ENCODE measurements at regions not wholly inside any gene's neighbourhood (a gene's known extent, or its start where the extent isn't known, plus 50 kb on each side); places are given as distances from the start of the nearest gene placed in this dataset.
"Not testable (repeated sequence)": the region's sequence is repeated elsewhere in the genome, so short reads cannot be mapped to it uniquely, and the experiment has no call there.

- DNase-seq (ENCODE audit: low read depth in 4 of 4, low spot score in 2 of 4), result no peak
Observed at GRCh38 chr10:83706952-83707582, 432.2 kb upstream of the GHITM start.

- DNase-seq (ENCODE audit: low read depth in 4 of 4, low spot score in 2 of 4), result no peak
Observed at GRCh38 chr10:83713423-83713822, 425.9 kb upstream of the GHITM start.

- DNase-seq (ENCODE audit: low read depth in 4 of 4, low spot score in 2 of 4), result no peak
Observed at GRCh38 chr10:83723080-83723479, 416.2 kb upstream of the GHITM start.

- no peak for DNase-seq (ENCODE audit: low read depth in 4 of 4, low spot score in 2 of 4)
Observed at GRCh38 chr10:83724471-83725241, 414.7 kb upstream of the GHITM start.

GRCh38 chr10:83725567-83725966, 413.7 kb upstream of the GHITM start:
- no peak for DNase-seq (ENCODE audit: low read depth in 4 of 4, low spot score in 2 of 4)

GRCh38 chr10:83734278-83734677, 405.0 kb upstream of the GHITM start:
- no peak for DNase-seq (ENCODE audit: low read depth in 4 of 4, low spot score in 2 of 4)

GRCh38 chr10:83736008-83736407, 403.3 kb upstream of the GHITM start:
- DNase-seq (ENCODE audit: low read depth in 4 of 4, low spot score in 2 of 4), result no peak

GRCh38 chr10:83750604-83751003, 388.7 kb upstream of the GHITM start:
- DNase-seq (ENCODE audit: low read depth in 4 of 4, low spot score in 2 of 4), result no peak

- no peak for DNase-seq (ENCODE audit: low read depth in 4 of 4, low spot score in 2 of 4)
Observed at GRCh38 chr10:83753490-83753889, 385.8 kb upstream of the GHITM start.

- no peak for DNase-seq (ENCODE audit: low read depth in 4 of 4, low spot score in 2 of 4)
Observed at GRCh38 chr10:83754857-83755256, 384.5 kb upstream of the GHITM start.

- no peak for DNase-seq (ENCODE audit: low read depth in 4 of 4, low spot score in 2 of 4)
Observed at GRCh38 chr10:83760142-83760541, 379.2 kb upstream of the GHITM start.

- no peak for DNase-seq (ENCODE audit: low read depth in 4 of 4, low spot score in 2 of 4)
Observed at GRCh38 chr10:83764666-83765065, 374.6 kb upstream of the GHITM start.

- no peak for DNase-seq (ENCODE audit: low read depth in 4 of 4, low spot score in 2 of 4)
Observed at GRCh38 chr10:83765731-83766130, 373.6 kb upstream of the GHITM start.

GRCh38 chr10:83769281-83769820, 370.0 kb upstream of the GHITM start:
- no peak for DNase-seq (ENCODE audit: low read depth in 4 of 4, low spot score in 2 of 4)

GRCh38 chr10:83786701-83787100, 352.6 kb upstream of the GHITM start:
- DNase-seq (ENCODE audit: low read depth in 4 of 4, low spot score in 2 of 4), result not testable (repeated sequence)

GRCh38 chr10:83801983-83802382, 337.3 kb upstream of the GHITM start:
- DNase-seq (ENCODE audit: low read depth in 4 of 4, low spot score in 2 of 4), result no peak

- no peak for DNase-seq (ENCODE audit: low read depth in 4 of 4, low spot score in 2 of 4)
Observed at GRCh38 chr10:83806717-83807116, 332.6 kb upstream of the GHITM start.

GRCh38 chr10:83809001-83809400, 330.3 kb upstream of the GHITM start:
- DNase-seq (ENCODE audit: low read depth in 4 of 4, low spot score in 2 of 4), result no peak

GRCh38 chr10:83816942-83817341, 322.4 kb upstream of the GHITM start:
- DNase-seq (ENCODE audit: low read depth in 4 of 4, low spot score in 2 of 4), result no peak

- DNase-seq (ENCODE audit: low read depth in 4 of 4, low spot score in 2 of 4), result no peak
Observed at GRCh38 chr10:83817797-83818196, 321.5 kb upstream of the GHITM start.

- DNase-seq (ENCODE audit: low read depth in 4 of 4, low spot score in 2 of 4), result no peak
Observed at GRCh38 chr10:83819609-83820008, 319.7 kb upstream of the GHITM start.

GRCh38 chr10:83820033-83820432, 319.3 kb upstream of the GHITM start:
- peak in 1 of 4 donors; percentile 3 for DNase-seq (ENCODE audit: low read depth in 4 of 4, low spot score in 2 of 4)

Measured in left renal cortex interstitium (tissue), 4 donors.